ENCODE measurements at regions not wholly inside any gene's neighbourhood (a gene's known extent, or its start where the extent isn't known, plus 50 kb on each side); places are given as distances from the start of the nearest gene placed in this dataset.

DNA sequence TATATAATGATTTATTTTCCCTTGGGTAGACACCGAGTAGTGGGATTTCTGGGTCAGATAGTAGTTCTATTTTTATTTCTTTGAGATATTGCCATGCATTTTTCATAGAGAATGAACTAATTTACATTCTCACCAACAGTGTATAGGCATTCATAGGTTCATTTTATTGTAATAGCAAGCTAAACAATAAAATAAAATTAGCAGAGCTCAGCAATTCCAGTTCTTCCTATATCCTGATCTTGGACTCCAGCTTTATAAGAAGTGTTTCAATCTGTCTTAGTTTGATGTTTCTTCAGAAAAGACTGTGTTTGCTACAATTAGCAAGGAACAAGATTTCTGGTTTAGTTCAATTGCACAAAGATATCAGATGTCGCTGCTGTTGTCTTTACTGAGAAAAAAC lies 1024.4 kb upstream of the LRRTM1 start:
- CTCF ChIA-PET = no interaction called here
- TF ChIP-seq MEF2A (IDR thresholded peaks at IDR 0.05; ENCODE audit: insufficient read depth, low read depth, low read length) (no peak), NFIC (IDR thresholded peaks at IDR 0.05; ENCODE audit: low read depth, low read length) (no peak), ZNF274 (IDR thresholded peaks at IDR 0.05; ENCODE audit: insufficient read depth, insufficient read length) (no peak), KAT2A (conservative IDR thresholded peaks at IDR 0.05; ENCODE audit: control insufficient read depth, low read depth, low read length) (no peak), GATAD2B (conservative IDR thresholded peaks at IDR 0.05; ENCODE audit: low read depth) (no peak), TCF12 (IDR thresholded peaks at IDR 0.05; ENCODE audit: low read depth, low read length) (no peak), NRF1 (conservative IDR thresholded peaks at IDR 0.05; ENCODE audit: low read depth, low read length) (no peak)
- TF ChIP-seq, protein P1, sequence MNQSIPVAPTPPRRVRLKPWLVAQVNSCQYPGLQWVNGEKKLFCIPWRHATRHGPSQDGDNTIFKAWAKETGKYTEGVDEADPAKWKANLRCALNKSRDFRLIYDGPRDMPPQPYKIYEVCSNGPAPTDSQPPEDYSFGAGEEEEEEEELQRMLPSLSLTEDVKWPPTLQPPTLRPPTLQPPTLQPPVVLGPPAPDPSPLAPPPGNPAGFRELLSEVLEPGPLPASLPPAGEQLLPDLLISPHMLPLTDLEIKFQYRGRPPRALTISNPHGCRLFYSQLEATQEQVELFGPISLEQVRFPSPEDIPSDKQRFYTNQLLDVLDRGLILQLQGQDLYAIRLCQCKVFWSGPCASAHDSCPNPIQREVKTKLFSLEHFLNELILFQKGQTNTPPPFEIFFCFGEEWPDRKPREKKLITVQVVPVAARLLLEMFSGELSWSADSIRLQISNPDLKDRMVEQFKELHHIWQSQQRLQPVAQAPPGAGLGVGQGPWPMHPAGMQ (IDR thresholded peaks at IDR 0.05; ENCODE audit: borderline replicate concordance) = no peak
- TF ChIP-seq, protein P2, sequence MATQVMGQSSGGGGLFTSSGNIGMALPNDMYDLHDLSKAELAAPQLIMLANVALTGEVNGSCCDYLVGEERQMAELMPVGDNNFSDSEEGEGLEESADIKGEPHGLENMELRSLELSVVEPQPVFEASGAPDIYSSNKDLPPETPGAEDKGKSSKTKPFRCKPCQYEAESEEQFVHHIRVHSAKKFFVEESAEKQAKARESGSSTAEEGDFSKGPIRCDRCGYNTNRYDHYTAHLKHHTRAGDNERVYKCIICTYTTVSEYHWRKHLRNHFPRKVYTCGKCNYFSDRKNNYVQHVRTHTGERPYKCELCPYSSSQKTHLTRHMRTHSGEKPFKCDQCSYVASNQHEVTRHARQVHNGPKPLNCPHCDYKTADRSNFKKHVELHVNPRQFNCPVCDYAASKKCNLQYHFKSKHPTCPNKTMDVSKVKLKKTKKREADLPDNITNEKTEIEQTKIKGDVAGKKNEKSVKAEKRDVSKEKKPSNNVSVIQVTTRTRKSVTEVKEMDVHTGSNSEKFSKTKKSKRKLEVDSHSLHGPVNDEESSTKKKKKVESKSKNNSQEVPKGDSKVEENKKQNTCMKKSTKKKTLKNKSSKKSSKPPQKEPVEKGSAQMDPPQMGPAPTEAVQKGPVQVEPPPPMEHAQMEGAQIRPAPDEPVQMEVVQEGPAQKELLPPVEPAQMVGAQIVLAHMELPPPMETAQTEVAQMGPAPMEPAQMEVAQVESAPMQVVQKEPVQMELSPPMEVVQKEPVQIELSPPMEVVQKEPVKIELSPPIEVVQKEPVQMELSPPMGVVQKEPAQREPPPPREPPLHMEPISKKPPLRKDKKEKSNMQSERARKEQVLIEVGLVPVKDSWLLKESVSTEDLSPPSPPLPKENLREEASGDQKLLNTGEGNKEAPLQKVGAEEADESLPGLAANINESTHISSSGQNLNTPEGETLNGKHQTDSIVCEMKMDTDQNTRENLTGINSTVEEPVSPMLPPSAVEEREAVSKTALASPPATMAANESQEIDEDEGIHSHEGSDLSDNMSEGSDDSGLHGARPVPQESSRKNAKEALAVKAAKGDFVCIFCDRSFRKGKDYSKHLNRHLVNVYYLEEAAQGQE (IDR thresholded peaks at IDR 0.05; ENCODE audit: low read depth, low read length) = no peak
- TF ChIP-seq, protein P3, sequence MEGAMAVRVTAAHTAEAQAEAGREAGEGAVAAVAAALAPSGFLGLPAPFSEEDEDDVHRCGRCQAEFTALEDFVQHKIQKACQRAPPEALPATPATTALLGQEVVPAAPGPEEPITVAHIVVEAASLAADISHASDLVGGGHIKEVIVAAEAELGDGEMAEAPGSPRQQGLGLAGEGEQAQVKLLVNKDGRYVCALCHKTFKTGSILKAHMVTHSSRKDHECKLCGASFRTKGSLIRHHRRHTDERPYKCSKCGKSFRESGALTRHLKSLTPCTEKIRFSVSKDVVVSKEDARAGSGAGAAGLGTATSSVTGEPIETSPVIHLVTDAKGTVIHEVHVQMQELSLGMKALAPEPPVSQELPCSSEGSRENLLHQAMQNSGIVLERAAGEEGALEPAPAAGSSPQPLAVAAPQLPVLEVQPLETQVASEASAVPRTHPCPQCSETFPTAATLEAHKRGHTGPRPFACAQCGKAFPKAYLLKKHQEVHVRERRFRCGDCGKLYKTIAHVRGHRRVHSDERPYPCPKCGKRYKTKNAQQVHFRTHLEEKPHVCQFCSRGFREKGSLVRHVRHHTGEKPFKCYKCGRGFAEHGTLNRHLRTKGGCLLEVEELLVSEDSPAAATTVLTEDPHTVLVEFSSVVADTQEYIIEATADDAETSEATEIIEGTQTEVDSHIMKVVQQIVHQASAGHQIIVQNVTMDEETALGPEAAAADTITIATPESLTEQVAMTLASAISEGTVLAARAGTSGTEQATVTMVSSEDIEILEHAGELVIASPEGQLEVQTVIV (IDR thresholded peaks at IDR 0.05; ENCODE audit: borderline replicate concordance, partially characterized antibody) = no peak
- TF ChIP-seq, protein P4, sequence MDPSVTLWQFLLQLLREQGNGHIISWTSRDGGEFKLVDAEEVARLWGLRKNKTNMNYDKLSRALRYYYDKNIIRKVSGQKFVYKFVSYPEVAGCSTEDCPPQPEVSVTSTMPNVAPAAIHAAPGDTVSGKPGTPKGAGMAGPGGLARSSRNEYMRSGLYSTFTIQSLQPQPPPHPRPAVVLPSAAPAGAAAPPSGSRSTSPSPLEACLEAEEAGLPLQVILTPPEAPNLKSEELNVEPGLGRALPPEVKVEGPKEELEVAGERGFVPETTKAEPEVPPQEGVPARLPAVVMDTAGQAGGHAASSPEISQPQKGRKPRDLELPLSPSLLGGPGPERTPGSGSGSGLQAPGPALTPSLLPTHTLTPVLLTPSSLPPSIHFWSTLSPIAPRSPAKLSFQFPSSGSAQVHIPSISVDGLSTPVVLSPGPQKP (IDR thresholded peaks at IDR 0.05; ENCODE audit: low read depth, low read length) = no peak
- SMC1A ChIA-PET (ENCODE audit: uncharacterized antibody, unreplicated experiment) = interaction anchor here (1.0 kb wide), 1 partner anchor 17 kb away, joined by 3 read pairs; no protein-coding TSS in a partner anchor
- intact Hi-C loops (cut with micrococcal nuclease; ENCODE audit: unreplicated experiment) (loop anchor here (10.0 kb wide), 1 partner anchor 1296 kb away; no protein-coding TSS in a partner anchor), in situ Hi-C loops (cut with MboI) (no loop called here)
- H2AFZ ChIP-seq (ENCODE audit: control insufficient read depth, low read depth, low read length) = no peak overlapping the region
- no peak overlapping the region for H3K9ac ChIP-seq (ENCODE audit: control insufficient read depth, insufficient read depth, low read length)
- H3K36me3 ChIP-seq (ENCODE audit: control insufficient read depth in 2 of 2, insufficient read depth in 2 of 2, low read length in 1 of 2) = no peaks in the 10 kb centered on the region
- RAD21 ChIA-PET (ENCODE audit: unreplicated experiment) = no interaction called here
- no peaks in the 10 kb centered on the region for H3K79me2 ChIP-seq (ENCODE audit: control insufficient read depth, insufficient read depth, low read length)
- no peak overlapping the region for H3K4me3 ChIP-seq
- no peaks in the 10 kb centered on the region for H3K27me3 ChIP-seq (replicated peaks in 1 of 2; ENCODE audit: control insufficient read depth in 2 of 2, insufficient read depth in 2 of 2, low read length in 1 of 2)
- FAIRE-seq (no peak), DNase-seq (ENCODE audit: low read depth, low spot score) (no peak), ATAC-seq (no peak)
- POLR2A ChIA-PET = no interaction called here
- no peaks in the 10 kb centered on the region for H3K4me1 ChIP-seq (ENCODE audit: control insufficient read depth, insufficient read depth, low read length)
- H3K27ac ChIP-seq (ENCODE audit: control insufficient read depth, insufficient read depth) = no peak overlapping the region
- no peak overlapping the region for H3K4me2 ChIP-seq (ENCODE audit: control insufficient read depth, insufficient read depth)
- H4K20me1 ChIP-seq (ENCODE audit: control insufficient read depth, insufficient read depth) = no peaks in the 10 kb centered on the region
- BruUV-seq (replicated peaks) = no TSS peak
- H3K9me3 ChIP-seq (replicated peaks; ENCODE audit: control insufficient read depth, insufficient read depth, low read length) = no peaks in the 10 kb centered on the region
- 0% methylated on average over 2 of the region's 2 CpGs for WGBS (ENCODE audit: insufficient coverage, insufficient replicate concordance, low lambda C conversion rate, missing lambda C conversion rate)
